ENCODE measurements at regions not wholly inside any gene's neighbourhood (a gene's known extent, or its start where the extent isn't known, plus 50 kb on each side); places are given as distances from the start of the nearest gene placed in this dataset.
"Not testable (repeated sequence)": the region's sequence is repeated elsewhere in the genome, so short reads cannot be mapped to it uniquely, and the experiment has no call there.

GRCh38 chr4:154907345-154908045 is 126.4 kb downstream of the RBM46 start:
- DNase-seq = not testable (repeated sequence)

GRCh38 chr4:154908168-154908567 is 127.1 kb downstream of the RBM46 start:
- no peak for DNase-seq

- DNase-seq = no peak
Observed at GRCh38 chr4:154911097-154911496, 130.0 kb downstream of the RBM46 start.

GRCh38 chr4:154911608-154912098 is 130.6 kb downstream of the RBM46 start:
- no peak for DNase-seq

GRCh38 chr4:154916068-154916467 is 135.0 kb downstream of the RBM46 start:
- DNase-seq = no peak

GRCh38 chr4:154927126-154927680 is 146.1 kb downstream of the RBM46 start:
- no peak for DNase-seq

GRCh38 chr4:154928640-154929257 is 147.7 kb downstream of the RBM46 start:
- DNase-seq = no peak

GRCh38 chr4:154936873-154937272 is 155.8 kb downstream of the RBM46 start:
- no peak for DNase-seq

GRCh38 chr4:154939851-154940250 is 158.8 kb downstream of the RBM46 start:
- no peak for DNase-seq

- no peak for DNase-seq
Observed at GRCh38 chr4:154942176-154942575, 161.1 kb downstream of the RBM46 start.

GRCh38 chr4:154944996-154945395 is 163.9 kb downstream of the RBM46 start:
- DNase-seq = no peak

GRCh38 chr4:154946113-154946512 is 165.0 kb downstream of the RBM46 start:
- no peak for DNase-seq

- DNase-seq = no peak
Observed at GRCh38 chr4:154953691-154954090, 172.6 kb downstream of the RBM46 start.

GRCh38 chr4:154954117-154954516 is 173.0 kb downstream of the RBM46 start:
- no peak for DNase-seq

GRCh38 chr4:154958121-154958520 is 177.0 kb downstream of the RBM46 start:
- DNase-seq = no peak

- no peak for DNase-seq
Observed at GRCh38 chr4:154958621-154959358, 177.7 kb downstream of the RBM46 start.

GRCh38 chr4:154959756-154960155 is 178.7 kb downstream of the RBM46 start:
- no peak for DNase-seq

GRCh38 chr4:154960476-154960875 is 179.4 kb downstream of the RBM46 start:
- no peak for DNase-seq

- no peak for DNase-seq
Observed at GRCh38 chr4:154961263-154961662, 180.2 kb downstream of the RBM46 start.

GRCh38 chr4:154973244-154974035 is 192.4 kb downstream of the RBM46 start:
- DNase-seq = no peak

- DNase-seq = no peak
Observed at GRCh38 chr4:154977228-154977627, 196.2 kb downstream of the RBM46 start.

All from right kidney (tissue), 1 donor.